ENCODE measurements at regions not wholly inside any gene's neighbourhood (a gene's known extent, or its start where the extent isn't known, plus 50 kb on each side); places are given as distances from the start of the nearest gene placed in this dataset.

GRCh38 chr6:170050591-170051041 is 240.3 kb downstream of the DLL1 start:
- DNase-seq (ENCODE audit: low spot score): no peak
- Histone ChIP-seq H3K4me3 (ENCODE audit: low read length in 2 of 2) (no peak overlapping the region), H2AK5ac (ENCODE audit: low read depth, low read length) (no peak overlapping the region), H3K4me1 (ENCODE audit: control insufficient read depth in 2 of 2, insufficient read depth in 1 of 2, low read depth in 1 of 2, low read length in 2 of 2) (peaks cover 0 to 3% of the 10 kb centered on the region in 2 donors), H3K18ac (ENCODE audit: low read length) (peak overlapping the region; percentile 62), H3K27me3 (ENCODE audit: control insufficient read depth in 3 of 3, insufficient read depth in 3 of 3, low read depth in 1 of 3, low read length in 3 of 3) (no peaks in the 10 kb centered on the region), H2AFZ (ENCODE audit: low read length) (no peak overlapping the region), H3K27ac (replicated peaks; ENCODE audit: low read length) (no peak overlapping the region), H2BK15ac (ENCODE audit: low read length) (no peak overlapping the region), H3K4ac (ENCODE audit: low read length) (no peak overlapping the region), H3K9me3 (replicated peaks in 1 of 2; ENCODE audit: control insufficient read depth in 2 of 2, insufficient read depth in 1 of 2, low read depth in 1 of 2, low read length in 2 of 2) (peaks cover 0 to 2% of the 10 kb centered on the region in 2 donors), H3K14ac (ENCODE audit: low read length) (no peak overlapping the region), H3K36me3 (replicated peaks in 1 of 2; ENCODE audit: control insufficient read depth in 2 of 2, insufficient read depth in 2 of 2, low read length in 2 of 2) (no peaks in the 10 kb centered on the region), H3K4me2 (ENCODE audit: insufficient read depth, low read length, poor library complexity, severe bottlenecking) (no peak overlapping the region), H4K8ac (ENCODE audit: low read depth, low read length) (no peak overlapping the region), H2BK12ac (ENCODE audit: low read length) (no peak overlapping the region), H2BK120ac (ENCODE audit: low read depth, low read length) (no peak overlapping the region), H3K79me1 (ENCODE audit: low read depth, low read length) (no peaks in the 10 kb centered on the region), H3K9ac (ENCODE audit: low read depth, low read length, poor library complexity) (no peak overlapping the region), H4K91ac (ENCODE audit: low read depth, low read length, poor library complexity) (peak overlapping the region; percentile 67), H3K23ac (ENCODE audit: low read depth, low read length, poor library complexity) (no peak overlapping the region), H2BK5ac (ENCODE audit: low read length) (peak overlapping the region; percentile 72)
- no CpG with 5 or more reads among the region's 15 CpGs for WGBS, 2 donors (ENCODE audit: extremely low coverage in 2 of 2, insufficient read length in 2 of 2, insufficient replicate concordance in 1 of 2)

GRCh38 chr6:170049641-170050561 is 241.0 kb downstream of the DLL1 start:
- H2BK5ac ChIP-seq (ENCODE audit: low read length): no peak overlapping the region
- peak overlapping the region; percentile 0 for H2BK120ac ChIP-seq (ENCODE audit: low read depth, low read length)
- H3K14ac ChIP-seq (ENCODE audit: low read length): peak overlapping the region; percentile 95
- peak overlapping the region; percentile 92 for H2AK5ac ChIP-seq (ENCODE audit: low read depth, low read length)
- DNase-seq (ENCODE audit: low spot score): no peak
- no peak overlapping the region for H3K27ac ChIP-seq (replicated peaks; ENCODE audit: low read length)
- H3K9me3 ChIP-seq (replicated peaks in 1 of 2; ENCODE audit: control insufficient read depth in 2 of 2, insufficient read depth in 1 of 2, low read depth in 1 of 2, low read length in 2 of 2): peaks cover 0 to 2% of the 10 kb centered on the region in 2 donors
- WGBS, 2 donors (ENCODE audit: extremely low coverage in 2 of 2, insufficient read length in 2 of 2, insufficient replicate concordance in 1 of 2): no CpG with 5 or more reads among the region's 38 CpGs
- no peaks in the 10 kb centered on the region for H3K36me3 ChIP-seq (replicated peaks in 1 of 2; ENCODE audit: control insufficient read depth in 2 of 2, insufficient read depth in 2 of 2, low read length in 2 of 2)
- peak overlapping the region; percentile 43 for H2BK15ac ChIP-seq (ENCODE audit: low read length)
- peaks cover 0 to 3% of the 10 kb centered on the region in 2 donors for H3K4me1 ChIP-seq (ENCODE audit: control insufficient read depth in 2 of 2, insufficient read depth in 1 of 2, low read depth in 1 of 2, low read length in 2 of 2)
- H3K4me3 ChIP-seq (ENCODE audit: low read length in 2 of 2): no peak overlapping the region
- no peaks in the 10 kb centered on the region for H3K27me3 ChIP-seq (ENCODE audit: control insufficient read depth in 3 of 3, insufficient read depth in 3 of 3, low read depth in 1 of 3, low read length in 3 of 3)
- peak overlapping the region; percentile 29 for H3K23ac ChIP-seq (ENCODE audit: low read depth, low read length, poor library complexity)
- H2BK12ac ChIP-seq (ENCODE audit: low read length): peak overlapping the region; percentile 19
- H3K4ac ChIP-seq (ENCODE audit: low read length): peak overlapping the region; percentile 40
- no peak overlapping the region for H2AFZ ChIP-seq (ENCODE audit: low read length)
- H4K8ac ChIP-seq (ENCODE audit: low read depth, low read length): no peak overlapping the region
- H3K4me2 ChIP-seq (ENCODE audit: insufficient read depth, low read length, poor library complexity, severe bottlenecking): no peak overlapping the region
- peak overlapping the region; percentile 8 for H4K91ac ChIP-seq (ENCODE audit: low read depth, low read length, poor library complexity)
- H3K9ac ChIP-seq (ENCODE audit: low read depth, low read length, poor library complexity): peak overlapping the region; percentile 5
- H3K18ac ChIP-seq (ENCODE audit: low read length): peak overlapping the region; percentile 91
- no peaks in the 10 kb centered on the region for H3K79me1 ChIP-seq (ENCODE audit: low read depth, low read length)

- no peak overlapping the region for H3K4me2 ChIP-seq (ENCODE audit: insufficient read depth, low read length, poor library complexity, severe bottlenecking)
- H3K9ac ChIP-seq (ENCODE audit: low read depth, low read length, poor library complexity): no peak overlapping the region
- no peaks in the 10 kb centered on the region for H3K79me1 ChIP-seq (ENCODE audit: low read depth, low read length)
- no peak overlapping the region for H3K4me3 ChIP-seq (ENCODE audit: low read length in 2 of 2)
- no peak overlapping the region for H2BK120ac ChIP-seq (ENCODE audit: low read depth, low read length)
- H3K27ac ChIP-seq (replicated peaks; ENCODE audit: low read length): no peak overlapping the region
- H3K23ac ChIP-seq (ENCODE audit: low read depth, low read length, poor library complexity): no peak overlapping the region
- H3K4ac ChIP-seq (ENCODE audit: low read length): no peak overlapping the region
- peaks cover 0 to 1% of the 10 kb centered on the region in 2 donors for H3K4me1 ChIP-seq (ENCODE audit: control insufficient read depth in 2 of 2, insufficient read depth in 1 of 2, low read depth in 1 of 2, low read length in 2 of 2)
- H3K36me3 ChIP-seq (replicated peaks in 1 of 2; ENCODE audit: control insufficient read depth in 2 of 2, insufficient read depth in 2 of 2, low read length in 2 of 2): no peaks in the 10 kb centered on the region
- DNase-seq (ENCODE audit: low spot score): no peak
- no peak overlapping the region for H2BK15ac ChIP-seq (ENCODE audit: low read length)
- no peak overlapping the region for H2BK5ac ChIP-seq (ENCODE audit: low read length)
- no peak overlapping the region for H2BK12ac ChIP-seq (ENCODE audit: low read length)
- no peak overlapping the region for H3K18ac ChIP-seq (ENCODE audit: low read length)
- no peak overlapping the region for H2AFZ ChIP-seq (ENCODE audit: low read length)
- H3K14ac ChIP-seq (ENCODE audit: low read length): no peak overlapping the region
- peaks cover 0 to 2% of the 10 kb centered on the region in 2 donors for H3K9me3 ChIP-seq (replicated peaks in 1 of 2; ENCODE audit: control insufficient read depth in 2 of 2, insufficient read depth in 1 of 2, low read depth in 1 of 2, low read length in 2 of 2)
- no CpG with 5 or more reads among the region's 16 CpGs for WGBS, 2 donors (ENCODE audit: extremely low coverage in 2 of 2, insufficient read length in 2 of 2, insufficient replicate concordance in 1 of 2)
- H4K8ac ChIP-seq (ENCODE audit: low read depth, low read length): no peak overlapping the region
- peak overlapping the region; percentile 73 for H2AK5ac ChIP-seq (ENCODE audit: low read depth, low read length)
- no peaks in the 10 kb centered on the region for H3K27me3 ChIP-seq (ENCODE audit: control insufficient read depth in 3 of 3, insufficient read depth in 3 of 3, low read depth in 1 of 3, low read length in 3 of 3)
- H4K91ac ChIP-seq (ENCODE audit: low read depth, low read length, poor library complexity): no peak overlapping the region
Observed at GRCh38 chr6:170048615-170049256, 242.1 kb downstream of the DLL1 start.

GRCh38 chr6:170047823-170048222 is 243.1 kb downstream of the DLL1 start:
- Histone ChIP-seq H2AK5ac (ENCODE audit: low read depth, low read length) (peak overlapping the region; percentile 73), H2BK120ac (ENCODE audit: low read depth, low read length) (no peak overlapping the region), H3K4me2 (ENCODE audit: insufficient read depth, low read length, poor library complexity, severe bottlenecking) (no peak overlapping the region), H3K4me3 (ENCODE audit: low read length in 2 of 2) (no peak overlapping the region), H3K4ac (ENCODE audit: low read length) (no peak overlapping the region), H3K14ac (ENCODE audit: low read length) (no peak overlapping the region), H3K23ac (ENCODE audit: low read depth, low read length, poor library complexity) (no peak overlapping the region), H2AFZ (ENCODE audit: low read length) (no peak overlapping the region), H3K9ac (ENCODE audit: low read depth, low read length, poor library complexity) (no peak overlapping the region), H4K91ac (ENCODE audit: low read depth, low read length, poor library complexity) (no peak overlapping the region), H3K79me1 (ENCODE audit: low read depth, low read length) (no peaks in the 10 kb centered on the region), H3K27ac (replicated peaks; ENCODE audit: low read length) (no peak overlapping the region), H3K18ac (ENCODE audit: low read length) (no peak overlapping the region), H3K9me3 (replicated peaks in 1 of 2; ENCODE audit: control insufficient read depth in 2 of 2, insufficient read depth in 1 of 2, low read depth in 1 of 2, low read length in 2 of 2) (no peaks in the 10 kb centered on the region), H2BK12ac (ENCODE audit: low read length) (no peak overlapping the region), H2BK5ac (ENCODE audit: low read length) (no peak overlapping the region), H2BK15ac (ENCODE audit: low read length) (no peak overlapping the region), H3K36me3 (replicated peaks in 1 of 2; ENCODE audit: control insufficient read depth in 2 of 2, insufficient read depth in 2 of 2, low read length in 2 of 2) (no peaks in the 10 kb centered on the region), H4K8ac (ENCODE audit: low read depth, low read length) (no peak overlapping the region), H3K27me3 (ENCODE audit: control insufficient read depth in 3 of 3, insufficient read depth in 3 of 3, low read depth in 1 of 3, low read length in 3 of 3) (no peaks in the 10 kb centered on the region), H3K4me1 (ENCODE audit: control insufficient read depth in 2 of 2, insufficient read depth in 1 of 2, low read depth in 1 of 2, low read length in 2 of 2) (peaks cover 0 to 1% of the 10 kb centered on the region in 2 donors)
- DNase-seq (ENCODE audit: low spot score): no peak
- WGBS, 2 donors (ENCODE audit: extremely low coverage in 2 of 2, insufficient read length in 2 of 2, insufficient replicate concordance in 1 of 2): no CpG with 5 or more reads among the region's 6 CpGs
